ENCODE measurements at regions not wholly inside any gene's neighbourhood (a gene's known extent, or its start where the extent isn't known, plus 50 kb on each side); places are given as distances from the start of the nearest gene placed in this dataset.

GRCh38 chr12:62138527-62138926, 121.7 kb upstream of the USP15 start:
- Histone ChIP-seq H3K4me2 (ENCODE audit: low read length) (no peak overlapping the region), H3K27me3 (ENCODE audit: insufficient read depth, low read length) (no peaks in the 10 kb centered on the region), H2BK5ac (ENCODE audit: low read depth, low read length, poor library complexity) (no peak overlapping the region), H3K9me3 (ENCODE audit: insufficient read depth, low read depth, low read length) (no peaks in the 10 kb centered on the region), H3K23ac (ENCODE audit: low read length) (no peak overlapping the region), H2BK12ac (ENCODE audit: low read length) (no peak overlapping the region), H3K79me1 (ENCODE audit: low read length) (no peaks in the 10 kb centered on the region), H3K79me2 (ENCODE audit: control insufficient read depth, insufficient read depth, low read length, poor library complexity) (no peaks in the 10 kb centered on the region), H4K8ac (ENCODE audit: low read depth, low read length) (no peak overlapping the region), H4K91ac (ENCODE audit: low read depth, low read length) (no peak overlapping the region), H3K4me3 (ENCODE audit: low read depth, low read length) (no peak overlapping the region), H3K14ac (ENCODE audit: low read length) (no peak overlapping the region), H4K12ac (ENCODE audit: low read depth, low read length) (no peak overlapping the region), H3K9ac (ENCODE audit: low read length) (no peak overlapping the region), H2AFZ (ENCODE audit: insufficient read depth, low read length, poor library complexity) (no peak overlapping the region), H3K4ac (ENCODE audit: low read depth, low read length) (no peak overlapping the region), H3K4me1 (ENCODE audit: control insufficient read depth in 1 of 2, insufficient read depth in 2 of 2, low read length in 2 of 2) (no peaks in the 10 kb centered on the region), H3K27ac (ENCODE audit: low read depth, low read length) (no peak overlapping the region), H3K36me3 (ENCODE audit: control insufficient read depth in 1 of 2, insufficient read depth in 2 of 2, low read length in 2 of 2) (no peaks in the 10 kb centered on the region), H3K18ac (ENCODE audit: low read length) (no peak overlapping the region), H2BK120ac (ENCODE audit: insufficient read depth, low read length, poor library complexity) (no peak overlapping the region), H2AK5ac (ENCODE audit: low read length) (no peak overlapping the region)
- no peak for DNase-seq
- WGBS (ENCODE audit: extremely low coverage, insufficient coverage, insufficient read length), result no CpG with 5 or more reads among the region's 2 CpGs

GRCh38 chr12:62146318-62146717, 113.9 kb upstream of the USP15 start:
- Histone ChIP-seq H2BK120ac (ENCODE audit: insufficient read depth, low read length, poor library complexity) (no peak overlapping the region), H3K79me1 (ENCODE audit: low read length) (no peaks in the 10 kb centered on the region), H3K36me3 (ENCODE audit: control insufficient read depth in 1 of 2, insufficient read depth in 2 of 2, low read length in 2 of 2) (no peaks in the 10 kb centered on the region), H3K9ac (ENCODE audit: low read length) (no peak overlapping the region), H2AFZ (ENCODE audit: insufficient read depth, low read length, poor library complexity) (no peak overlapping the region), H3K4me3 (ENCODE audit: low read depth, low read length) (no peak overlapping the region), H4K12ac (ENCODE audit: low read depth, low read length) (no peak overlapping the region), H3K18ac (ENCODE audit: low read length) (no peak overlapping the region), H3K4ac (ENCODE audit: low read depth, low read length) (no peak overlapping the region), H2BK12ac (ENCODE audit: low read length) (no peak overlapping the region), H3K27me3 (ENCODE audit: insufficient read depth, low read length) (no peaks in the 10 kb centered on the region), H2AK5ac (ENCODE audit: low read length) (no peak overlapping the region), H3K14ac (ENCODE audit: low read length) (no peak overlapping the region), H3K27ac (ENCODE audit: low read depth, low read length) (no peak overlapping the region), H3K9me3 (ENCODE audit: insufficient read depth, low read depth, low read length) (no peaks in the 10 kb centered on the region), H2BK5ac (ENCODE audit: low read depth, low read length, poor library complexity) (no peak overlapping the region), H4K91ac (ENCODE audit: low read depth, low read length) (no peak overlapping the region), H3K23ac (ENCODE audit: low read length) (no peak overlapping the region), H3K4me1 (ENCODE audit: control insufficient read depth in 1 of 2, insufficient read depth in 2 of 2, low read length in 2 of 2) (no peaks in the 10 kb centered on the region), H4K8ac (ENCODE audit: low read depth, low read length) (no peak overlapping the region), H3K79me2 (ENCODE audit: control insufficient read depth, insufficient read depth, low read length, poor library complexity) (no peaks in the 10 kb centered on the region), H3K4me2 (ENCODE audit: low read length) (no peak overlapping the region)
- WGBS (ENCODE audit: extremely low coverage, insufficient coverage, insufficient read length), result no CpG with 5 or more reads among the region's 3 CpGs
- no peak for DNase-seq

GRCh38 chr12:62158013-62158412, 102.2 kb upstream of the USP15 start:
- no peak overlapping the region for H3K23ac ChIP-seq (ENCODE audit: low read length)
- H3K27me3 ChIP-seq (ENCODE audit: insufficient read depth, low read length), result no peaks in the 10 kb centered on the region
- no peaks in the 10 kb centered on the region for H3K36me3 ChIP-seq (ENCODE audit: control insufficient read depth in 1 of 2, insufficient read depth in 2 of 2, low read length in 2 of 2)
- no peaks in the 10 kb centered on the region for H3K9me3 ChIP-seq (ENCODE audit: insufficient read depth, low read depth, low read length)
- no peak overlapping the region for H3K18ac ChIP-seq (ENCODE audit: low read length)
- H3K4ac ChIP-seq (ENCODE audit: low read depth, low read length), result no peak overlapping the region
- H2BK5ac ChIP-seq (ENCODE audit: low read depth, low read length, poor library complexity), result no peak overlapping the region
- H2AFZ ChIP-seq (ENCODE audit: insufficient read depth, low read length, poor library complexity), result no peak overlapping the region
- no peak overlapping the region for H4K91ac ChIP-seq (ENCODE audit: low read depth, low read length)
- H2BK12ac ChIP-seq (ENCODE audit: low read length), result no peak overlapping the region
- H4K12ac ChIP-seq (ENCODE audit: low read depth, low read length), result no peak overlapping the region
- H3K4me3 ChIP-seq (ENCODE audit: low read depth, low read length), result no peak overlapping the region
- no peak overlapping the region for H2AK5ac ChIP-seq (ENCODE audit: low read length)
- H3K27ac ChIP-seq (ENCODE audit: low read depth, low read length), result no peak overlapping the region
- H3K9ac ChIP-seq (ENCODE audit: low read length), result no peak overlapping the region
- H3K4me2 ChIP-seq (ENCODE audit: low read length), result no peak overlapping the region
- no peak overlapping the region for H4K8ac ChIP-seq (ENCODE audit: low read depth, low read length)
- H3K79me1 ChIP-seq (ENCODE audit: low read length), result no peaks in the 10 kb centered on the region
- DNase-seq, result no peak
- H3K79me2 ChIP-seq (ENCODE audit: control insufficient read depth, insufficient read depth, low read length, poor library complexity), result no peaks in the 10 kb centered on the region
- H3K14ac ChIP-seq (ENCODE audit: low read length), result no peak overlapping the region
- H2BK120ac ChIP-seq (ENCODE audit: insufficient read depth, low read length, poor library complexity), result no peak overlapping the region
- H3K4me1 ChIP-seq (ENCODE audit: control insufficient read depth in 1 of 2, insufficient read depth in 2 of 2, low read length in 2 of 2), result no peaks in the 10 kb centered on the region

- Histone ChIP-seq H3K4me2 (ENCODE audit: low read length) (no peak overlapping the region), H3K9ac (ENCODE audit: low read length) (no peak overlapping the region), H3K27me3 (ENCODE audit: insufficient read depth, low read length) (no peaks in the 10 kb centered on the region), H3K79me1 (ENCODE audit: low read length) (no peaks in the 10 kb centered on the region), H3K23ac (ENCODE audit: low read length) (no peak overlapping the region), H3K4ac (ENCODE audit: low read depth, low read length) (no peak overlapping the region), H3K14ac (ENCODE audit: low read length) (no peak overlapping the region), H2AK5ac (ENCODE audit: low read length) (no peak overlapping the region), H3K36me3 (ENCODE audit: control insufficient read depth in 1 of 2, insufficient read depth in 2 of 2, low read length in 2 of 2) (no peaks in the 10 kb centered on the region), H3K27ac (ENCODE audit: low read depth, low read length) (no peak overlapping the region), H3K18ac (ENCODE audit: low read length) (no peak overlapping the region), H2AFZ (ENCODE audit: insufficient read depth, low read length, poor library complexity) (no peak overlapping the region), H3K4me3 (ENCODE audit: low read depth, low read length) (no peak overlapping the region), H3K4me1 (ENCODE audit: control insufficient read depth in 1 of 2, insufficient read depth in 2 of 2, low read length in 2 of 2) (no peaks in the 10 kb centered on the region), H3K9me3 (ENCODE audit: insufficient read depth, low read depth, low read length) (no peaks in the 10 kb centered on the region), H4K8ac (ENCODE audit: low read depth, low read length) (no peak overlapping the region), H2BK120ac (ENCODE audit: insufficient read depth, low read length, poor library complexity) (no peak overlapping the region), H4K12ac (ENCODE audit: low read depth, low read length) (no peak overlapping the region), H2BK12ac (ENCODE audit: low read length) (no peak overlapping the region), H4K91ac (ENCODE audit: low read depth, low read length) (no peak overlapping the region), H3K79me2 (ENCODE audit: control insufficient read depth, insufficient read depth, low read length, poor library complexity) (no peaks in the 10 kb centered on the region), H2BK5ac (ENCODE audit: low read depth, low read length, poor library complexity) (no peak overlapping the region)
- no peak for DNase-seq
- no CpG with 5 or more reads among the region's 5 CpGs for WGBS (ENCODE audit: extremely low coverage, insufficient coverage, insufficient read length)
Observed at GRCh38 chr12:62158461-62159360, 101.5 kb upstream of the USP15 start.

All from trophoblast cell (in vitro differentiated cells and primary cell).